Type B pancreatic cell (in vitro differentiated cells): ENCODE measurements at regions not wholly inside any gene's neighbourhood (a gene's known extent, or its start where the extent isn't known, plus 50 kb on each side); places are given as distances from the start of the nearest gene placed in this dataset.
A peak's percentile ranks its signal among the peaks of the same experiment; 100 is the strongest.
"Not testable (repeated sequence)": the region's sequence is repeated elsewhere in the genome, so short reads cannot be mapped to it uniquely, and the experiment has no call there.

Source experiments
- DNase-seq: peaks from one replicate; pipeline ENCODE4 v3.0.0; 2021; ENCODE audit warnings: mixed read lengths; ENCODE audit not compliant: unreplicated experiment; ENCODE audit errors: extremely low spot score
- H3K27ac Mint-ChIP-seq: 2 replicates; pipeline ENCODE4 v1.8.0; 2021; ENCODE audit warnings: mild to moderate bottlenecking, mixed read lengths
- H3K27me3 Mint-ChIP-seq: 2 replicates; pipeline ENCODE4 v1.8.0; 2021; ENCODE audit warnings: mixed read lengths
- H3K36me3 Mint-ChIP-seq: 2 replicates; pipeline ENCODE4 v1.8.0; 2021; ENCODE audit warnings: mixed read lengths
- H3K4me1 Mint-ChIP-seq: one replicate; pipeline ENCODE4 v1.8.0; 2021; ENCODE audit warnings: mixed read lengths; ENCODE audit not compliant: unreplicated experiment
- H3K4me3 Mint-ChIP-seq: 2 replicates; pipeline ENCODE4 v1.8.0; 2021; ENCODE audit warnings: mild to moderate bottlenecking, mixed read lengths
- H3K9me3 Mint-ChIP-seq: 2 replicates; pipeline ENCODE4 v1.8.0; 2021; ENCODE audit warnings: mixed read lengths
- CTCF ChIP-seq: fragments of 200-600 bp; sonication (generic); conservative IDR thresholded peaks from 2 replicates; pipeline ENCODE4 v1.5.0; 2021; ENCODE audit warnings: antibody characterized with exemption, mild to moderate bottlenecking

GRCh38 chr10:118963933-118964332 is 65.6 kb upstream of the NANOS1 start:
- TF ChIP-seq CTCF: no peak
- H3K27ac Mint-ChIP-seq: peak overlapping the region; percentile 57
- DNase-seq: no peak
- no peaks in the 10 kb centered on the region for H3K27me3 Mint-ChIP-seq
- H3K4me1 Mint-ChIP-seq: peaks cover 34% of the 10 kb centered on the region
- H3K36me3 Mint-ChIP-seq: peaks cover 3% of the 10 kb centered on the region
- H3K9me3 Mint-ChIP-seq: peaks cover 7% of the 10 kb centered on the region
- no peak overlapping the region for H3K4me3 Mint-ChIP-seq

DNA sequence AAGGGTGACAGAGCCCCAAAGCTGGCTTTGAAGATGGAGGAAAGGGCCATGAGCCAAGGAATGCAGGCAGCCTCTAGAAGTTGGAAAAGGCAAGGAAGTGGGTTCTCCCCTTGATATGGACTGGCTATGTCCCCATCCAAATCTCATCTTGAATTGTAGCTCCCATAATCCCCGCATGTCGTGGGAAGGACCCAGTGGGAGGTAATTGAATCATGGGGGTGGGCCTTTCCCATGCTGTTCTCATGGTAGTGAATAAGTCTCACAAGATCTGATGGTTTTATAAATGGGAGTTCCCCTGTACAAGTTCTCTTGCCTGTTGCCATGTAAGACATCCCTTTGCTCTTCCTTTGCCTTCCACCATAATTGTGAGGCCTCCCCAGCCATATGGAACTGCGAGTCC is 65.0 kb upstream of the NANOS1 start:
- H3K4me1 Mint-ChIP-seq: peaks cover 35% of the 10 kb centered on the region
- H3K9me3 Mint-ChIP-seq, H3K4me3 Mint-ChIP-seq, H3K27ac Mint-ChIP-seq, H3K36me3 Mint-ChIP-seq, DNase-seq, H3K27me3 Mint-ChIP-seq: not testable (repeated sequence)

DNA sequence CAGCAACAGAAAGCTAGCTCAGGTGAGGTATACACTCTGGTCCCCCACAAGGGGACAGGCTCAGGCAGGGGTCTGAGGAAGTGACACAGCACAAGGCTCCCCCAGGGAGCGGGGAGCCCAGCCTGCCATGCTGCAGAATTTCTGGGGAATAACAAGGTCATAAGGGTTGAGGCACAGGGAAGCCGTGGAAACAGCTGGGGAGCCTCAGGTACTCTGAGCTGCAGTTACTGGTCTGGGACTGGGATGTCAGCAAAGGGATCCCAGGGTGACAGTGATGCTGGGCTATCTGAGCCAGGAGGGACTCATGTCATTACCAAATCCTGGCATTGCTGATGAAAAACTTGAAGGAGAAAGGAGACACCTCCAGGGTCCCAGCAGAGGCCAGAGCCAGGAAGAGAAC is 64.4 kb upstream of the NANOS1 start:
- no peaks in the 10 kb centered on the region for H3K27me3 Mint-ChIP-seq

DNA sequence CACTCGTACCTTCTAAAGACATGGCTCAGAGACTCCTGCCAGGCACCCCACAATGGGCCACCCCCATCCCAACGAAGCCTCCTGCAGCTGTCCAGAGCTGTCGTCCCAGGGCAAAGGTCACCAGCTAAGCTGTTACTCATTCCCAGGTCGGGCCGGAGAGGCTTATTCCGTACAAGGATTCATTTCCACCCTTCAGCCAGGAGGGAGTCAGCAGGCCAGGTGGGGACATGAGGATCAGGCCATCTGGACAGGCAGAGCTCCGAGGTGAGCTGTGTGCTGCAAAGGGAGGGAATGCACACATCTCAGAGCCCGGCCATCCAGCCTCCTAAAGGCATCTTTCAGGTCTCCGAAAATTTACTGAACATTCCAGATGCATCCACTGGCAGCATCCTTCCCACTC is 63.9 kb upstream of the NANOS1 start:
- Mint-ChIP-seq H3K36me3 (peaks cover 3% of the 10 kb centered on the region), H3K4me1 (peaks cover 35% of the 10 kb centered on the region), H3K27ac (no peak overlapping the region), H3K4me3 (no peak overlapping the region), H3K27me3 (no peaks in the 10 kb centered on the region), H3K9me3 (peaks cover 7% of the 10 kb centered on the region)
- DNase-seq: no peak
- no peak for TF ChIP-seq CTCF

More for the DNA sequence above, 64.4 kb upstream of the NANOS1 start:
- Mint-ChIP-seq H3K36me3 (peaks cover 3% of the 10 kb centered on the region), H3K27ac (no peak overlapping the region), H3K4me3 (no peak overlapping the region), H3K9me3 (peaks cover 7% of the 10 kb centered on the region), H3K4me1 (peaks cover 35% of the 10 kb centered on the region)
- TF ChIP-seq CTCF: no peak
- no peak for DNase-seq

GRCh38 chr10:118966076-118966849 is 63.3 kb upstream of the NANOS1 start:
- peaks cover 7% of the 10 kb centered on the region for H3K9me3 Mint-ChIP-seq
- peaks cover 40% of the 10 kb centered on the region for H3K4me1 Mint-ChIP-seq
- no peak for TF ChIP-seq CTCF
- no peak overlapping the region for H3K27ac Mint-ChIP-seq
- H3K27me3 Mint-ChIP-seq: no peaks in the 10 kb centered on the region
- H3K36me3 Mint-ChIP-seq: peaks cover 3% of the 10 kb centered on the region
- no peak overlapping the region for H3K4me3 Mint-ChIP-seq
- DNase-seq: no peak

DNA sequence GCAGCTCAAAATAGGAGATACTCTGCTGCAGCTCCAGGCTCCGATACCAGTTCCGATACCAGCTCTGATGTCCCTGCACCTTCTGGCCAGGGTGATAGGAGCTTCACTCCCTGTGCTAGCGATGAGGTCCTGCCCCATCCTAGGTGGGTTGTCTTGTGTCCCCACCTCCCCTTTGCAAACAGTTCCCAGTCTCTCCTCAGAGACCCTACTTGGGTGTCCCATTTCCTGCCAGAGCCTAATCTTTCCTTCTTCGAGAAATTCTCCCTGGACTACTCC is 62.7 kb upstream of the NANOS1 start:
- Mint-ChIP-seq H3K4me3 (no peak overlapping the region), H3K36me3 (peaks cover 3% of the 10 kb centered on the region), H3K27ac (no peak overlapping the region), H3K9me3 (peaks cover 7% of the 10 kb centered on the region), H3K27me3 (no peaks in the 10 kb centered on the region), H3K4me1 (peaks cover 39% of the 10 kb centered on the region)
- TF ChIP-seq CTCF: no peak
- DNase-seq: no peak
